ENCODE measurements at regions not wholly inside any gene's neighbourhood (a gene's known extent, or its start where the extent isn't known, plus 50 kb on each side); places are given as distances from the start of the nearest gene placed in this dataset.

- H3K27ac Mint-ChIP-seq, result no peak overlapping the region
- CTCF ChIA-PET, result no interaction called here
- no peaks in the 10 kb centered on the region for H3K9me3 Mint-ChIP-seq
- POLR2A ChIA-PET, result no interaction called here
- no peaks in the 10 kb centered on the region for H3K27me3 Mint-ChIP-seq (ENCODE audit: low read depth)
- no peaks in the 10 kb centered on the region for H3K36me3 Mint-ChIP-seq
- no peak overlapping the region for H3K4me3 Mint-ChIP-seq
- H3K4me1 Mint-ChIP-seq, result no peaks in the 10 kb centered on the region
- no peak for ATAC-seq
- DNase-seq (ENCODE audit: low spot score), result no peak
- no peak for TF ChIP-seq PRDM15 (CRISPR knock-in tag; IDR thresholded peaks at IDR 0.05)
- TF ChIP-seq, protein P1, sequence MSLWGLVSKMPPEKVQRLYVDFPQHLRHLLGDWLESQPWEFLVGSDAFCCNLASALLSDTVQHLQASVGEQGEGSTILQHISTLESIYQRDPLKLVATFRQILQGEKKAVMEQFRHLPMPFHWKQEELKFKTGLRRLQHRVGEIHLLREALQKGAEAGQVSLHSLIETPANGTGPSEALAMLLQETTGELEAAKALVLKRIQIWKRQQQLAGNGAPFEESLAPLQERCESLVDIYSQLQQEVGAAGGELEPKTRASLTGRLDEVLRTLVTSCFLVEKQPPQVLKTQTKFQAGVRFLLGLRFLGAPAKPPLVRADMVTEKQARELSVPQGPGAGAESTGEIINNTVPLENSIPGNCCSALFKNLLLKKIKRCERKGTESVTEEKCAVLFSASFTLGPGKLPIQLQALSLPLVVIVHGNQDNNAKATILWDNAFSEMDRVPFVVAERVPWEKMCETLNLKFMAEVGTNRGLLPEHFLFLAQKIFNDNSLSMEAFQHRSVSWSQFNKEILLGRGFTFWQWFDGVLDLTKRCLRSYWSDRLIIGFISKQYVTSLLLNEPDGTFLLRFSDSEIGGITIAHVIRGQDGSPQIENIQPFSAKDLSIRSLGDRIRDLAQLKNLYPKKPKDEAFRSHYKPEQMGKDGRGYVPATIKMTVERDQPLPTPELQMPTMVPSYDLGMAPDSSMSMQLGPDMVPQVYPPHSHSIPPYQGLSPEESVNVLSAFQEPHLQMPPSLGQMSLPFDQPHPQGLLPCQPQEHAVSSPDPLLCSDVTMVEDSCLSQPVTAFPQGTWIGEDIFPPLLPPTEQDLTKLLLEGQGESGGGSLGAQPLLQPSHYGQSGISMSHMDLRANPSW (CRISPR knock-in tag; conservative IDR thresholded peaks at IDR 0.05; ENCODE audit: low read depth), result no peak
- no peak for TF ChIP-seq ATF1 (CRISPR knock-in tag; IDR thresholded peaks at IDR 0.05)
- no peak for TF ChIP-seq NR1H2 (CRISPR knock-in tag; IDR thresholded peaks at IDR 0.05)
- no peak for TF ChIP-seq MYBL2 (CRISPR knock-in tag; IDR thresholded peaks at IDR 0.05)
- no peak for TF ChIP-seq GTF2I (CRISPR knock-in tag; conservative IDR thresholded peaks at IDR 0.05)
- no peak for TF ChIP-seq USF1 (CRISPR knock-in tag; IDR thresholded peaks at IDR 0.05)
- no peak for TF ChIP-seq TEAD1 (CRISPR knock-in tag; IDR thresholded peaks at IDR 0.05)
- TF ChIP-seq ETV6 (CRISPR knock-in tag; IDR thresholded peaks at IDR 0.05), result no peak
- no peak for TF ChIP-seq SMAD3 (CRISPR knock-in tag; IDR thresholded peaks at IDR 0.05; ENCODE audit: borderline replicate concordance)
- no peak for TF ChIP-seq NFE2L1 (CRISPR knock-in tag; IDR thresholded peaks at IDR 0.05)
- TF ChIP-seq, protein P2, sequence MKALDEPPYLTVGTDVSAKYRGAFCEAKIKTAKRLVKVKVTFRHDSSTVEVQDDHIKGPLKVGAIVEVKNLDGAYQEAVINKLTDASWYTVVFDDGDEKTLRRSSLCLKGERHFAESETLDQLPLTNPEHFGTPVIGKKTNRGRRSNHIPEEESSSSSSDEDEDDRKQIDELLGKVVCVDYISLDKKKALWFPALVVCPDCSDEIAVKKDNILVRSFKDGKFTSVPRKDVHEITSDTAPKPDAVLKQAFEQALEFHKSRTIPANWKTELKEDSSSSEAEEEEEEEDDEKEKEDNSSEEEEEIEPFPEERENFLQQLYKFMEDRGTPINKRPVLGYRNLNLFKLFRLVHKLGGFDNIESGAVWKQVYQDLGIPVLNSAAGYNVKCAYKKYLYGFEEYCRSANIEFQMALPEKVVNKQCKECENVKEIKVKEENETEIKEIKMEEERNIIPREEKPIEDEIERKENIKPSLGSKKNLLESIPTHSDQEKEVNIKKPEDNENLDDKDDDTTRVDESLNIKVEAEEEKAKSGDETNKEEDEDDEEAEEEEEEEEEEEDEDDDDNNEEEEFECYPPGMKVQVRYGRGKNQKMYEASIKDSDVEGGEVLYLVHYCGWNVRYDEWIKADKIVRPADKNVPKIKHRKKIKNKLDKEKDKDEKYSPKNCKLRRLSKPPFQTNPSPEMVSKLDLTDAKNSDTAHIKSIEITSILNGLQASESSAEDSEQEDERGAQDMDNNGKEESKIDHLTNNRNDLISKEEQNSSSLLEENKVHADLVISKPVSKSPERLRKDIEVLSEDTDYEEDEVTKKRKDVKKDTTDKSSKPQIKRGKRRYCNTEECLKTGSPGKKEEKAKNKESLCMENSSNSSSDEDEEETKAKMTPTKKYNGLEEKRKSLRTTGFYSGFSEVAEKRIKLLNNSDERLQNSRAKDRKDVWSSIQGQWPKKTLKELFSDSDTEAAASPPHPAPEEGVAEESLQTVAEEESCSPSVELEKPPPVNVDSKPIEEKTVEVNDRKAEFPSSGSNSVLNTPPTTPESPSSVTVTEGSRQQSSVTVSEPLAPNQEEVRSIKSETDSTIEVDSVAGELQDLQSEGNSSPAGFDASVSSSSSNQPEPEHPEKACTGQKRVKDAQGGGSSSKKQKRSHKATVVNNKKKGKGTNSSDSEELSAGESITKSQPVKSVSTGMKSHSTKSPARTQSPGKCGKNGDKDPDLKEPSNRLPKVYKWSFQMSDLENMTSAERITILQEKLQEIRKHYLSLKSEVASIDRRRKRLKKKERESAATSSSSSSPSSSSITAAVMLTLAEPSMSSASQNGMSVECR (CRISPR knock-in tag; IDR thresholded peaks at IDR 0.05; ENCODE audit: borderline replicate concordance), result no peak
- TF ChIP-seq, protein P3, sequence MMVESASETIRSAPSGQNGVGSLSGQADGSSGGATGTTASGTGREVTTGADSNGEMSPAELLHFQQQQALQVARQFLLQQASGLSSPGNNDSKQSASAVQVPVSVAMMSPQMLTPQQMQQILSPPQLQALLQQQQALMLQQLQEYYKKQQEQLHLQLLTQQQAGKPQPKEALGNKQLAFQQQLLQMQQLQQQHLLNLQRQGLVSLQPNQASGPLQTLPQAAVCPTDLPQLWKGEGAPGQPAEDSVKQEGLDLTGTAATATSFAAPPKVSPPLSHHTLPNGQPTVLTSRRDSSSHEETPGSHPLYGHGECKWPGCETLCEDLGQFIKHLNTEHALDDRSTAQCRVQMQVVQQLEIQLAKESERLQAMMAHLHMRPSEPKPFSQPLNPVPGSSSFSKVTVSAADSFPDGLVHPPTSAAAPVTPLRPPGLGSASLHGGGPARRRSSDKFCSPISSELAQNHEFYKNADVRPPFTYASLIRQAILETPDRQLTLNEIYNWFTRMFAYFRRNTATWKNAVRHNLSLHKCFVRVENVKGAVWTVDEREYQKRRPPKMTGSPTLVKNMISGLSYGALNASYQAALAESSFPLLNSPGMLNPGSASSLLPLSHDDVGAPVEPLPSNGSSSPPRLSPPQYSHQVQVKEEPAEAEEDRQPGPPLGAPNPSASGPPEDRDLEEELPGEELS (CRISPR knock-in tag; IDR thresholded peaks at IDR 0.05), result no peak
- no peak for TF ChIP-seq TEAD4 (CRISPR knock-in tag; IDR thresholded peaks at IDR 0.05)
- TF ChIP-seq, protein P4, sequence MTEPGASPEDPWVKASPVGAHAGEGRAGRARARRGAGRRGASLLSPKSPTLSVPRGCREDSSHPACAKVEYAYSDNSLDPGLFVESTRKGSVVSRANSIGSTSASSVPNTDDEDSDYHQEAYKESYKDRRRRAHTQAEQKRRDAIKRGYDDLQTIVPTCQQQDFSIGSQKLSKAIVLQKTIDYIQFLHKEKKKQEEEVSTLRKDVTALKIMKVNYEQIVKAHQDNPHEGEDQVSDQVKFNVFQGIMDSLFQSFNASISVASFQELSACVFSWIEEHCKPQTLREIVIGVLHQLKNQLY (CRISPR knock-in tag; IDR thresholded peaks at IDR 0.05), result no peak
These were observed 537.4 kb upstream of the SORCS1 start for GRCh38 chr10:107701943-107702342.

All from WTC11 (cell line).